ENCODE measurements at regions not wholly inside any gene's neighbourhood (a gene's known extent, or its start where the extent isn't known, plus 50 kb on each side); places are given as distances from the start of the nearest gene placed in this dataset.

DNA sequence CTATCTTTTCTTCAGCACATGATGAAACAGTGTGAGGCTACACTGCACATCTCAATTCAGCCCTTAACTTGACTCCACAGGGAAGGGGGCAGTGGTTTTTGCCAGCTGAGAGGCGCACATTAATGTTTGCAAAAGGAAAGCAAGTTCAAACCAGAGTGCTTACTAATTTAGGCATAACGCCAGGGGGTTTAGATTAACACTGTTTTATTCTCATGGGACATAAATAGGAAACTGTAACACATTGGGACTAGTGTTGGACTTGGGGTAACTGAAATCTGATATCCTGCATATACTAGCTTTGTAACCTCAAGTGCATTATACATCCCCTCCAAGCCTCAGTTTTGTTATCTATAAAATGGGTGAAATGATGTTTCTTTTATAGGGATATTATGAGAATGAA, 821.2 kb upstream of the ID2 start:
- TF ChIP-seq, protein P1, sequence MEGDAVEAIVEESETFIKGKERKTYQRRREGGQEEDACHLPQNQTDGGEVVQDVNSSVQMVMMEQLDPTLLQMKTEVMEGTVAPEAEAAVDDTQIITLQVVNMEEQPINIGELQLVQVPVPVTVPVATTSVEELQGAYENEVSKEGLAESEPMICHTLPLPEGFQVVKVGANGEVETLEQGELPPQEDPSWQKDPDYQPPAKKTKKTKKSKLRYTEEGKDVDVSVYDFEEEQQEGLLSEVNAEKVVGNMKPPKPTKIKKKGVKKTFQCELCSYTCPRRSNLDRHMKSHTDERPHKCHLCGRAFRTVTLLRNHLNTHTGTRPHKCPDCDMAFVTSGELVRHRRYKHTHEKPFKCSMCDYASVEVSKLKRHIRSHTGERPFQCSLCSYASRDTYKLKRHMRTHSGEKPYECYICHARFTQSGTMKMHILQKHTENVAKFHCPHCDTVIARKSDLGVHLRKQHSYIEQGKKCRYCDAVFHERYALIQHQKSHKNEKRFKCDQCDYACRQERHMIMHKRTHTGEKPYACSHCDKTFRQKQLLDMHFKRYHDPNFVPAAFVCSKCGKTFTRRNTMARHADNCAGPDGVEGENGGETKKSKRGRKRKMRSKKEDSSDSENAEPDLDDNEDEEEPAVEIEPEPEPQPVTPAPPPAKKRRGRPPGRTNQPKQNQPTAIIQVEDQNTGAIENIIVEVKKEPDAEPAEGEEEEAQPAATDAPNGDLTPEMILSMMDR (IDR thresholded peaks at IDR 0.05 in 4 of 5, conservative IDR thresholded peaks at IDR 0.05 in 1 of 5): no peak
- no peak for TF ChIP-seq POLR2A (IDR thresholded peaks at IDR 0.05)
